ENCODE measurements at regions not wholly inside any gene's neighbourhood (a gene's known extent, or its start where the extent isn't known, plus 50 kb on each side); places are given as distances from the start of the nearest gene placed in this dataset.
A peak's percentile ranks its signal among the peaks of the same experiment; 100 is the strongest.

- Histone ChIP-seq H3K4me3 (ENCODE audit: insufficient read depth, low read length) (no peak overlapping the region), H3K4me2 (ENCODE audit: insufficient read depth, low read length) (no peak overlapping the region), H3K27me3 (ENCODE audit: insufficient read depth, low read length) (no peaks in the 10 kb centered on the region), H3K27ac (ENCODE audit: low read depth, low read length) (no peak overlapping the region), H3K79me2 (ENCODE audit: insufficient read depth, low read length) (no peaks in the 10 kb centered on the region), H3K36me3 (ENCODE audit: insufficient read depth, low read length) (no peaks in the 10 kb centered on the region), H4K20me1 (ENCODE audit: insufficient read depth, low read length) (no peaks in the 10 kb centered on the region), H3K4me1 (ENCODE audit: insufficient read depth, low read length) (peaks cover 8% of the 10 kb centered on the region), H2AFZ (ENCODE audit: low read length) (no peak overlapping the region), H3K9me3 (ENCODE audit: low read depth, low read length) (no peaks in the 10 kb centered on the region)
- TF ChIP-seq CTCF (IDR thresholded peaks at IDR 0.05; ENCODE audit: extremely low read depth, low read depth, low read length), result no peak
- peak; percentile 58 for DNase-seq (ENCODE audit: insufficient read length, low spot score, missing footprints)
These were observed 78.0 kb downstream of the MYEOV start for GRCh38 chr11:69371731-69372588.

- H3K79me2 ChIP-seq (ENCODE audit: insufficient read depth, low read length), result no peaks in the 10 kb centered on the region
- H3K36me3 ChIP-seq (ENCODE audit: insufficient read depth, low read length), result no peaks in the 10 kb centered on the region
- H3K27me3 ChIP-seq (ENCODE audit: insufficient read depth, low read length), result no peaks in the 10 kb centered on the region
- H4K20me1 ChIP-seq (ENCODE audit: insufficient read depth, low read length), result no peaks in the 10 kb centered on the region
- no peaks in the 10 kb centered on the region for H3K9me3 ChIP-seq (ENCODE audit: low read depth, low read length)
- no peak for TF ChIP-seq CTCF (IDR thresholded peaks at IDR 0.05; ENCODE audit: extremely low read depth, low read depth, low read length)
- no peak overlapping the region for H3K27ac ChIP-seq (ENCODE audit: low read depth, low read length)
- H3K4me3 ChIP-seq (ENCODE audit: insufficient read depth, low read length), result no peak overlapping the region
- H3K4me1 ChIP-seq (ENCODE audit: insufficient read depth, low read length), result peaks cover 2% of the 10 kb centered on the region
- H3K4me2 ChIP-seq (ENCODE audit: insufficient read depth, low read length), result no peak overlapping the region
- DNase-seq (ENCODE audit: insufficient read length, low spot score, missing footprints), result no peak
- no peak overlapping the region for H2AFZ ChIP-seq (ENCODE audit: low read length)
These were observed 78.8 kb downstream of the MYEOV start for GRCh38 chr11:69372589-69373250.

GRCh38 chr11:69373251-69373635 lies 79.3 kb downstream of the MYEOV start:
- no peaks in the 10 kb centered on the region for H3K79me2 ChIP-seq (ENCODE audit: insufficient read depth, low read length)
- H2AFZ ChIP-seq (ENCODE audit: low read length), result no peak overlapping the region
- no peak overlapping the region for H3K4me2 ChIP-seq (ENCODE audit: insufficient read depth, low read length)
- H3K27me3 ChIP-seq (ENCODE audit: insufficient read depth, low read length), result no peaks in the 10 kb centered on the region
- no peaks in the 10 kb centered on the region for H3K36me3 ChIP-seq (ENCODE audit: insufficient read depth, low read length)
- H3K27ac ChIP-seq (ENCODE audit: low read depth, low read length), result no peak overlapping the region
- no peaks in the 10 kb centered on the region for H3K9me3 ChIP-seq (ENCODE audit: low read depth, low read length)
- no peaks in the 10 kb centered on the region for H4K20me1 ChIP-seq (ENCODE audit: insufficient read depth, low read length)
- DNase-seq (ENCODE audit: insufficient read length, low spot score, missing footprints), result peak; percentile 27
- no peak for TF ChIP-seq CTCF (IDR thresholded peaks at IDR 0.05; ENCODE audit: extremely low read depth, low read depth, low read length)
- no peak overlapping the region for H3K4me3 ChIP-seq (ENCODE audit: insufficient read depth, low read length)
- H3K4me1 ChIP-seq (ENCODE audit: insufficient read depth, low read length), result no peaks in the 10 kb centered on the region
